Stimulated activated CD4-positive, alpha-beta T cell treated with anti-CD3 and anti-CD28 coated beads, Interleukin-12 subunit alpha, Interleukin-12 subunit beta, amount 100 ng/mL, for 24 hours (primary cell): ENCODE measurements at regions not wholly inside any gene's neighbourhood (a gene's known extent, or its start where the extent isn't known, plus 50 kb on each side); places are given as distances from the start of the nearest gene placed in this dataset.
"Not testable (repeated sequence)": the region's sequence is repeated elsewhere in the genome, so short reads cannot be mapped to it uniquely, and the experiment has no call there.

Experiments used
- DNase-seq, 2 experiments: peaks; one replicate each; pipeline ENCODE4 v3.0.0-alpha.2; 2020; ENCODE audit warnings: low read depth in 2 of 2

DNA sequence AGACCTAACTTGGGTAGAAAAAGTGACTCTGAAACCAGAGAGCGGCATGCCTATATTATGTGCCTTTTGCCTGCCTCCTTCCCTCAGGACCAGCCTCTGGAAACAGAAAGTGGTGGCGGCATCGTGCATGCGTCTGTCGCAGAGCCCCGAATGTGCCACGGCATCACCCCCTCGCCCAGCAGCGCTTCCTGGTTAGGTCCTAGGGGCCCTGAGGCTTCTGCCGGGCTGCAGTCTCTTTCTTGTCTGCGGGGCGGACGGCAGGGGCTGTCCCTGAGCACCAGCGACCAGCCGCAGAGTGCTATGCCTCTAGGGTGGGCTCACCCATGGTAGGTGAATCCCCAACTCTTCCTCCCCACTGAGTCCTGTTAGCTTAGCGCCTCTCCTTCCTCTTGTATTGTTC, 68.7 kb downstream of the VSIG4 start:
- DNase-seq = no peak

DNA sequence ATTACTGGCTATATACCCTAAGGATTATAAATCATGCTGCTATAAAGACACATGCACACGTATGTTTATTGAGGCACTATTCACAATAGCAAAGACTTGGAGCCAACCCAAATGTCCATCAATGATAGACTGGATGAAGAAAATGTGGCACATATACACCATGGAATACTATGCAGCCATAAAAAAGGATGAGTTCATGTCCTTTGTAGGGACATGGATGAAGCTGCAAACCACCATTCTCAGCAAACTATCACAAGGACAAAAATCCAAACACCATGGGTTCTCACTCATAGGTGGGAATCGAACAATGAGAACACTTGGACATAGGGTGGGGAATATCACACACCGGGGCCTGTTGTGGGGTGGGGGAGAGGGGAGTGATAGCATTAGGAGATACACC, 72.7 kb downstream of the VSIG4 start:
- not testable (repeated sequence) for DNase-seq

DNA sequence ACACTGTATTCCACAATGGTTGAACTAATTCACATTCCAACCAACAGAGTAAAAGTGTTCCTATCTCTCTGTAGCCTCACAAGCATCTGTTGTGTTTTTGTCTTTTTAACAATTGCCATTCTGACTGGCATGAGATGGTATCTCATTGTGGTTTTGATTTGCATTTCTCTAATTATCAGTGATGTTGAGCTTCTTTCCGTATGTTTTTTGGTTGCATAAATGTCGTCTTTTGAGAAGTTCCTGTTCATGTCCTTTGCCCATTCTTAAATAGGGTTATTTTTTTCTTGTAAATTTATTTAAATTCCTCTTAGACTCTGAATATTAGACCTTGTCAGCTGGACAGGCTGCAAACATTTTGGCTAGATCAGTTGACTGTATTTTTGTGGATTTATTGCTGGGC, 78.2 kb downstream of the VSIG4 start:
- no peak for DNase-seq

DNA sequence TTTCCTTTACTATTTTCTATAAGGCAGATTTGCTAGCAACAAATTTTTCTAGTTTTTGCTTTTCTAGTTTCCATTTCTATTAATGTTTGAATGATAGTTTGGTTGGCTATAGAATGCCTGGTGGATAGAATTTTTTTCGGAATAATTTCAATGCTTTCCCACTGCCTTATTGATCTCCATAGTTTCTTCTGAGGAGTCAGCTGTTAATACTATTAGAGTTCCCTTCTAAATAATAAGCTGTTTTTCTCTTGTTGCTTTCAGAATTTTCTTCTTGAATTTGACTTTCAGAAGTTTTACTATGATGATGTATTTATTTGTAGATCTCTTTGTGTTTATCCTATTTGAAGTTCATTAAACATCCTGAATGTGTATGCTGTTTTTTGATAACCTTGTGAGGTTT, 91.8 kb downstream of the VSIG4 start:
- no peak for DNase-seq

DNA sequence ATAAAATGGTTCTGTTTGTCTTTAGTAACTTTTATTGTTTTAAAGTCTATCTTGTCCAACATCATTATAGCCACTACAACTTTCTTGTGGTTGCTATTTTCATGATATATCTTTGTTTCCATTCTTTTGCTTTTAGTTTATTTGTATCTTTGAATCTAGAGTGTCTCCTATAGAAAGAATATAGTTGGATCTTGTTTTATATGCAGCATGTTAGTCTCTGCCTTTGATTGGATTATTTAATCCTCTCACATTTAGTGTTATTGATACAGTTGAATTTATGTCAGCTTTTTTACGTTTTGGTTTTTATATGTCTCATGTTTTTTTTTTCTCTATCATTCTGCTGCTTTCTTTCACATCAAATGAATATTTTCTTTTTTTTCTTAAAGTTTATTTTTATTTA, 98.1 kb downstream of the VSIG4 start:
- DNase-seq = no peak

DNA sequence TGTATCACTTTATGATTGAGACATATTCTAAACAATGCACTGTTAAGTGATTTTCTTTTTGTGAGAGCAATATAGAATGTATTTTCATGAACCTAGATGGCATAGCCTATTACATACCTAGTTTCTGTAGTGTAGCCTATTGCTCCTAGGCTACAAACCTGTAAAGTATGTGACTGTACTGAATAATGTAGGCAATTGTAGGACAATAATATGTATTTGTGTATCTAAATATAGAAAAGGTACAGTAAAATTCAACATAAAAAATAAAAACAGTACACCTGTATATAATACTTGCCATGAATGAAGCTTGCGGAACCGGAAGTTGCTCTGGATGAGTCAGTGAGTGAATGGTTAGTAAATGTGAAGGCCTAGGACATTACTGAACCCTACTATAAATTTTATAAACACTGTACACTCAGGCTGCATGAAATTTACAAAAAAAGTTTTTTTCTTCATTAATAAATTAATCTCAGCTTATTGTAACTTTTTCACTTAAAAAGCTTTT, 106.7 kb downstream of the VSIG4 start:
- no peak for DNase-seq

DNA sequence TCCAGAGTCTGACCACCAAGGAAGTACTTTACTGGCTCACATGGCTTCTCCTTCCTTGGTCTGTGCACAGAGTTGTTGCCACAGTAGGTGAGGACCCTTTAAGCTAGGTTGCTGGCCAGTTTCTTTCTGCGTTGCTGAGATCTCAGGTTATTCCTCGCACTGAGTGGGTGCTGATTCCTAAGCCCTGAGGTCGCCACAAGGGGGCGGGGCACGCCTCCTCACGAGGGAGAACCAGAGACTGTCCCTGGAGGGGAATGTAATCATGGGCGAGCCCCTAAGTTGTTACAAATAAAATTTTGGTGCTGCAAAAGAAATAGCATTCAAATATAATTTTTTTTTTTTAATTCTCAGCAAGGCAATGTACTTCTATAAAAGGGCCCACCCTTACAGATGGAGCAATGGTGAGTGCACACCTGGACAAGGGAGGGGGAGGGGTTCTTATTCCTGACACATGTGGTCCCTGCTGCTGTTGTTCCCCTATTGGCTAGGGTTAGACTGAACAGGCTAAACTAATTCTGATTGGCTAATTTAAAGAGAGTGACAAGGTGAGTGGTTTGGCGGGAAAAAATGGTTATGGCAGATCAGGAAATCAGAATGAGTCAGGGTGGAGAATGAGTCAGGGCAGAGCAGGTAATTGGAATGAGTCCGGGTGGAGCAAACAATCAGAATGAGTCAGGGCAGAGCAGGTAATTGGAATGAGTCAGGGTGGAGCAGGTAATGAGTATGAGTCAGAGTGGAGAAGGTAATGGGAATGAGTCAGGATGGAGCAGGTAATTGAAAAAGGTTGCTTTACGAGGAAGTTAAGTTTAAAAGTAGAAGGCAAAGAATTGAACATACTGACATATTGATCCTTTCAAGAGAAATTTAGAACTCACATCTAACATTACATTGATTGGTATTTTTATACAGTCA, 107.5 kb downstream of the VSIG4 start:
- peak; percentile 11 to 15 for DNase-seq

DNA sequence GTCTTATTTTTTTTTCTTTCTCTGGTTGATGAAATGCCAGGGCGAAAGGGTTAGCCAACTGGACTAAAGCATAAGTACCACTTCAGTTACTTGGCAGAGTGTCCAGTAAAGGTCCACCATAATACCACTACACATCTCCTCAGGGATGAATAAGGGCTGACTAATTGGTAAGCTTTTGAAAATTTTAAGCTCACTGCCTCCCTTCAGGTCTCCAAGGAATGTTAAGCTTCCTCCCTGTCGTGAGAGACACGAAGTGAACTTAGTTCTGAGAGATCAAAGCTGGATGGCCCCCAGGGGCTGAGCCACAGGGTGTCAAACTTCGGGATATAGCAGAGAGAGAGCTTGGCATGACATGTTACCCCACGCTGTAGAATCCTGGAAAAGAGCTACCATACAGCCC, 111.4 kb downstream of the VSIG4 start:
- DNase-seq = no peak

DNA sequence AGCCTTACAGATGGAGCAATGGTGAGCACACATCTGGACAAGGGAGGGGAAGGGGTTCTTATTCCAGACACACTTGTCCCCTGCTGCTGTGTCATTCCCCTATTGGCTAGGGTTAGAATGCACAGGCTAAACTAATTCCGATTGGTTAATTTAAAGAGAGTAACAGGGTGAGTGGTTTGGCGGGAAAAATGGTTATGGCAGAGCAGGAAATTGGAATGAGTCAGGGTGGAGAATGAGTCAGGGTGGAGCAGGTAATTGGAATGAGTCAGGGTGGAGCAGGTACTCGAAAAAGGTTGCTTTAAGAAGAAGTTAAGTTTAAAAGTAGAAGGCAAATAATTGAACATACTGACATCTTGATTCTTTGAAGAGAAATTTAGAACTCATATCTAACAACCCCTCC, 112.5 kb downstream of the VSIG4 start:
- not testable (repeated sequence) for DNase-seq

DNA sequence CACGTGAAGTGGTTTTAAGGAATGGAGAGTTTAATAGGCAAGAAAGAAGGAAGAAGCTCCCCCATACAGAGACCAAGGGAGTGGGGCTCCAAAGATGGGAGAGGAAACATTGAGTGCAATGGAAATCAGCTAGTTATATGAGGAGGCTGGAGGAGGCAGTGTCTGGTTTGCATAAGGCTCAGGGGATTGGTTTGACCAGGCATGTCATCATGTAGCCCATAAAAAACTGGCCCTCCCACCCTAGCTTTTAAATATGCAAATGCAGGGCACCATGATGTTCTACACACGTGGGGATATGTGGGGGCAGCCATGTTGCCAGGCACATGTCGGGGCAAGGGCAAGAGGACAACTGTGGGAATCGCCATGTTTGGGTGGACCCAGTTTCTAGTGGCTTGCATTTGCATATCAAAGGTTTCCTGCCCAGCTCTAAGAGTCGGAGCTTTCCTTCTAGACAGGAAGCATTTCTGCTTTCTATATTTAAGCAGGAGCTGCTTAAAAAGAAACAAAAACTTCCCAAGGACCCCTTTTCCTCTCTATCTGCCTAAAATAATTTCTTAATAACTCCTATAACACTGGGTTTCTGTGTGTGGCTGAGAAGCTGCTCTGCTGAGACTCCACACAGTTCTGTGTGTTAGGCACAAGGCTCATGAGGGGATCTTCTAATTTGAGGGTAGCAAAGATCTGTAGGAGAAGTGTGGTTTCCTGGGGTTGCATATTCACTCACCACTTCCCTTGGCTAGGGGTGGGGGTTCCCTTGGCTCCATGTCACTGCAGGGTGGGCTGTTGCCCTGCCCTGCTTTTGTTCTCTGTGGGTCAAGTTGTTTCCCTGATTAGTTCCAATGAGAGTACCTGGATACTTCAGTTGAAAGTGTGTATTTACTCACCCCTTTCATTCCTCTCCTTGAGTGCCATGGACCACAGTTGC, 113.5 kb downstream of the VSIG4 start:
- DNase-seq = peak in 1 of 2 experiments; percentile 17

DNA sequence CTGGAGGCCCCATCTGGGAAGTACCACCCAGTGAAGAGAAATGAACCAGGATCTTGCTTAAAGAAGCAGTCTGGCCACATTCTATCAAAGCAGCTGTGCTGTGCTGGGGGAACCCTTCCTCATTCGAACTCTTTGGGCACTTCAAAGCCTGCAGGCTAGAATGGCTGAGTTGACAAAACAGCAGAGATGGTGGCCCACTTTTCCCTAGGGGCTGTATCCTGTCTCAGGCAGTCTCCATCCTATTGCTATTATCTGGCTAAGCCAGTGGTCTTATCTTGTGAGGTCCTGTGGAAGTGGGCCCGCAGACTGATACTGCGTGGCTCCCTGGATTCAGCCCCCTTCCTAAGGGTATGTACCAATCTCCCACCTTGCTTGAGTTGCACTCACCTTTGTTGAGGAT, 114.3 kb downstream of the VSIG4 start:
- no peak for DNase-seq

DNA sequence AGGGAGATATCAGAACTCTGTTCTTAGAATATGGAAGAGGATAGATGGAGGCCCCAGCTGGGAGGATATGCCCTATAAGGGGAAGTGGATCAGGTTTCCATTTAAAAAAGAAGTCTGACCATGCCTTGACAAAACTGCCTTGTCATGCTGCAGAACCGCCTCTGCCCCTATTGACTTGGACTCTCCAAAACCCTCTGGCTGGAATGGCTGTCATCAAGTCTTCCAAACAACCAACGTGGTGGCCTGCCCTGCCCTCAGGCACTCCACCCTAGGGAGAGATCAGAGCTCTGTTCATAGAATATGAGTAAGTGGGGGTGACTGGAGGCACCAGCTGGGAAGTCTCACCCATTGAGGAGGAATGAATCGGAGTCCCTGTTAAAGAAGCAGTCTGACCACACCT, 114.9 kb downstream of the VSIG4 start:
- no peak for DNase-seq

DNA sequence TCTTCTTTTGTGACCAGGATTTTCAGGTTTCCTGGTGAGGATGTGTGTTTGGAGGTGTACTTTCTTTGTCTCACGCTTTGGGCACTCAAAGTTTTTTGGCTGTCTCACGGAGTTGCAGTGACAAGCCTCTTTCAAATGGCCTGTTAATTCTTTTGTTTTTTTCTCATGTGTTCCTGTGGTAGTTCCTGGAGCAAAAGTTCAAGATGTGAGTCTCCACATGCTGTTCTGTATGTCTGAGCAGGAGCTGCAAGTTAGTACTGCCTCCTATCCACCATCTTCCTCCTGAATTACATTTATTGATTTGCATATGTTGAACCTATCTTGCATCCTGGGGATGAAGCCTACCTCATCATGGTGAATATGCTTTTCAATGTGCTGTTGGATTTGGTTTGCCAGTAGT, 118.5 kb downstream of the VSIG4 start:
- no peak for DNase-seq

DNA sequence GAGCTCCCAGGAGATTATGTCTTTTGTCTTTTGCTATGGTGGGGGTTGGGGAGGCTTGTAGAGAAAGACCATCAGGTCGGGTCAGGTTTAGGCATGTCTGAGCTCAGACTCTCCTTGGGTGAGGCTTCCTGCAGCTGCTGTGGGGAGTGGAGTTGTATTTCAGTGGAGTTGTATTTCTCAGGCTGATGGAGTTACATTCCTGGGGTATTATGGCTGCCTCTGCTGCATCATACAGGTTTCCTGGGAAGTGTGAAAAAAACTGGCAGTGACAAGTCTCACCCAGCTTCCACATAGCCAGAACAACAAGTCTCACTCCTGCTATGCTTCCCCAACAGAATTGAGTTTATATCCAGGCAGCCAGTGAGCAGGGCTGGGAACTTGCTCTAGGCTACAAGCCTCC, 119.3 kb downstream of the VSIG4 start:
- DNase-seq = no peak

DNA sequence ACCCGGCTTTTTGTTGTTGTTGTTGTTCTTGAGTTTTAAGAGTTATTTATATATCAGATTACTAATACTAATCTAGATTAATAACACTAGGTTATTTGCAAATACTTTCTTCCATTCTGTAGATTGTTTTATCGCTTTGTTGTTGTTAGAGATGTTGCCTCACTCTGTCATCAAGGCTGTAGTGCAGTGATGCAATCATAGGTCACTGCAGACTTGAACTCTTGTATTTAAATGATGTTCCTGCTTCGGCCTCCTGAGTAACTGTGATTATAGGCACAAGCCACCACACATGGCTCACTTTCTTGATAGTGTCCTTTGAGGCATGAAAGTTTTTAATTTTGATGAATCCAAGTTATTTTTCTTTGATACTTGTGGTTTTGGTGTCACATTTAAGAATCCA, 129.0 kb downstream of the VSIG4 start:
- no peak for DNase-seq

DNA sequence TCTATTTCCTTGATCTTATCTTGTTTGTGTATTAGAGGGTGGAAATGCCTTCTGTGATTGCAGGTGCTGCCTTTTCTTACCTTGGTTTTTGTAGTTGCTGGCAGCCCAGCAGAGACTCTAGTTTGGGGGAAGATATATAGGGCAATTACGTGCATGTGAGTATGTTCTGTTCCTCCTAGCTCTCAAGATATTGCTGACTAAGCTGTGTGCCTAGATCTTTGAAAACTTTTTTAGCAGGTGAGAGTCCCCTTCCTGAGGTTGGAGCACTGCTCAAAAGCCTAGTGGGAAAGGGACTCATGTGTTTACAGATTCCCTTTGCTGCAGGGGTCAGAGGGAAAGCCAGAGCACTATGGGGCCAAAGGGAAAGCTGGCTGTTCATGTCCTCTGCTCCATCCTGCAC, 136.1 kb downstream of the VSIG4 start:
- no peak for DNase-seq

DNA sequence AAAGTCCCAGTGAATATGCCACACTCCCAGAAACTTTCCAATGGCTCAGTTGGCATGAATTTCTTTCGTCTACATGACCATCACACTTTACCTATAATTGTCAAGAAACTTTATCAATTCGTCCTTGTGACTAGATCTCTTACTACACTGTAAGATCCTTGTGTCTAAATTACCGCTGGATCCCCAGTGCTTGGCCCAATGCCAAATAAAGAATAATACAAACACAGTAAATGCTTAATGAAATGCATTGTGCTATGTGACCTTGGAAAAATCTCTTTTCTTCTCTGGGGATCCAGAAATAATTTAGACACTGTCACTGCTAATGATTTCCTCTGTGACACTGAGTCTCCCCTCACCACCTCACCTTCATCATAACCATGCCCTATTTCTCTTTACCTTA, 137.9 kb downstream of the VSIG4 start:
- DNase-seq = no peak

DNA sequence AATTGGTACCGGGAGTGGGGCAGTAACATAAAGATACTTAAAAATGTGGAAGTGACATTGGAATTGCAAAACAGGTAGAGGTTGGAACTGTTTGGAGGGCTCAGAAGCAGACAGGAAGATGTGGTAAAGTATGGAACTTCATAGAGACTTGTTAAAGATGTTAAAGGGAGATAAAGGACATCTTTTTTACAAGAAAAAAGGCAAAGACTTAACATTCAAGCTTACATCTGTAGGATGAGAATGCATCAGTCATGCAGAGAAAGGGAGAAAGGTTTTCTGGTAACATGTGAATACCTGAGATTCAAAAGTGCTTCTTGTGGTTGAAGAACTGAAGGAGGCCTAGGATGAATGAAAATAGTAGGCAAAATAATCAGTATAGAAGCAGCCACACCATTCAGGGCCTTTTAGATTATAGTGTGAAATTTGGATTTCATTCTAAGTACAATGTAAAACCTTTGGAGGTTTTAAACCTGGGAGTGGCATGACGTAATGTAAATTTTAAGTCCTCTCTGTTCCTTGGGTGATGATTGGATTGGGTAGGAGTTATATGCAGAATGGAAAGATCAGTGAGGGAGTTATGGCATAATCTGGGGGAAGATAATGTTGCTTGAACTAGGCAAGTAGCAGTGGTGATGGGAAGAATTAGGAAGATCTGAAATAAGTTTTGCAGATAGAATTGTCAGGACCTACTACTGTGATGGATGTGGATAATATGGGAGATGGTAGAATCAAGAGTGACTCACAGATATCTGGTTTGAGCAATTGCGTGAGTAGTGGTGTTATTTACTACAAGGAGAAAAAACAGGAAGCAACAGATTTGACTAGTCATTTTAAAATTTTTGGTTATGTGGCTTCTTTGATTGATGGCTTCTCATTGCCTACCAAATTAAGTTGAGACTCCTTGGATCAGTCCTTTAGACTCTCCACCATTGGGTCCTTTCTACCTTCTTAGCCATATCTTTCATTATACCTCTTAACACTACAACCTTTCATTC, 138.7 kb downstream of the VSIG4 start:
- DNase-seq = no peak

DNA sequence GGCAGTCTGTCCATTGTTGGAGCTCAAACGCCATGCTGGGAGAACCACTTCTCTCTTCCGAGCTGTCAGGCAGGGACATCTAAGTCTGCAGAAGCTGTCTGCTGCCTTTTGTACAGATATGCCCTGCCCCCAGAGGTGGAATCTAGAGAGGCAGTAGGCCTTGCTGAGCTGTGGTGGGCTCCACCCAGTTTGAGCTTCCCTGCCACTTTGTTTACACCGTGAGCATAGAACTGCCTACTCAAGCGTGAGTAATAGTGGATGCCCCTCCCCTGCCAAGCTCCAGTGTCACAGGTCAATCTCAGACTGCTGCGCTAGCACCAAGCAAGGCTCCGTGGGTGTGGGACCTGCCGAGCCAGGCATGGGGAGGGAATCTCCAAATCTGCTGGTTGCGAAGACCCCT, 145.7 kb downstream of the VSIG4 start:
- no peak for DNase-seq

DNA sequence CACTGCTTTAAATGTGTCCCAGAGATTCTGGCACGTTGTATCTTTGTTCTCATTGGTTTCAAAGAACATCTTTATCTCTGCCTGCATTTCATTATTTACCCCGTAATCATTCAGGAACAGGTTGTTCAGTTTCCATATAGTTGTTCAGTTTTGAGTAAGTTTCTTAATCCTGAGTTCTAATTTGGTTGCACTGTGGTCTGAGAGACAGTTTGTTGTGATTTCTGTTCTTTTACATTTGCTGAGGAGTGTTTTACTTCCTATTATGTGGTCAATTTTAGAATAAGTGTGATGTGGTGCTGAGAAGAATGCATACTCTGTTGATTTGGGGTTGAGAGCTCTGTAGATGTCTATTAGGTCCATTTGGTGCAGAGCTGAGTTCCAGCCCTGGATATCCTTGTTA, 148.1 kb downstream of the VSIG4 start:
- DNase-seq = not testable (repeated sequence)

DNA sequence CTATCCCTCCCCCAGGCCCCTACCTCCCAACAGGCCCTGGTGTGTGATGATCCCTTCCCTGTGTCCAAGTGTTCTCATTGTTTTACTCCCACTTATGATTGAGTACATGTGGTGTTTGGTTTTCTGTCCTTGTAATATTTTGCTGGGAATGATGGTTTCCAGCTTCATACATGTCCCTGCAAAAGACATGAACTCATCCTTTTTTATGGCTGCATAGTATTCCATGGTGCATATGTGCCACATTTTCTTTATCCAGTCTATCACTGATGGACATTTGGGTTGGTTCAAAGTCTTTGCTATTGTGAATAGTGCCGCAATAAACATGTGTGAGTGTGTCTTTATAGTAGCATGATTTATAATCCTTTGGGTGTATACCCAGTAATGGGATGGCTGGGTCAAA, 151.7 kb downstream of the VSIG4 start:
- DNase-seq = not testable (repeated sequence)
